Activated T-helper 17 cell treated with anti-CD3 and anti-CD28 coated beads, Interleukin-2, amount 50 U/mL, for 72 hours (primary cell): ENCODE measurements at regions not wholly inside any gene's neighbourhood (a gene's known extent, or its start where the extent isn't known, plus 50 kb on each side); places are given as distances from the start of the nearest gene placed in this dataset.

Experiments used
- ATAC-seq: fragments of 150-1000 bp; cut with Tn5 transposase; replicated peaks from 2 replicates; pipeline ENCODE4 v1.10.0; 2021; ENCODE audit warnings: mild to moderate bottlenecking, moderate library complexity
- H3K27ac Mint-ChIP-seq: one replicate; pipeline ENCODE4 v1.8.0; 2022; ENCODE audit warnings: mixed read lengths
- H3K27me3 Mint-ChIP-seq: one replicate; pipeline ENCODE4 v1.8.0; 2022; ENCODE audit warnings: mixed read lengths
- H3K36me3 Mint-ChIP-seq: one replicate; pipeline ENCODE4 v1.8.0; 2022; ENCODE audit warnings: low read depth, mild to moderate bottlenecking, mixed read lengths
- H3K4me1 Mint-ChIP-seq: one replicate; pipeline ENCODE4 v1.8.0; 2022; ENCODE audit warnings: mixed read lengths
- H3K4me3 Mint-ChIP-seq: one replicate; pipeline ENCODE4 v1.8.0; 2022; ENCODE audit warnings: mild to moderate bottlenecking, mixed read lengths
- H3K9me3 Mint-ChIP-seq: one replicate; pipeline ENCODE4 v1.8.0; 2022; ENCODE audit warnings: mixed read lengths

DNA sequence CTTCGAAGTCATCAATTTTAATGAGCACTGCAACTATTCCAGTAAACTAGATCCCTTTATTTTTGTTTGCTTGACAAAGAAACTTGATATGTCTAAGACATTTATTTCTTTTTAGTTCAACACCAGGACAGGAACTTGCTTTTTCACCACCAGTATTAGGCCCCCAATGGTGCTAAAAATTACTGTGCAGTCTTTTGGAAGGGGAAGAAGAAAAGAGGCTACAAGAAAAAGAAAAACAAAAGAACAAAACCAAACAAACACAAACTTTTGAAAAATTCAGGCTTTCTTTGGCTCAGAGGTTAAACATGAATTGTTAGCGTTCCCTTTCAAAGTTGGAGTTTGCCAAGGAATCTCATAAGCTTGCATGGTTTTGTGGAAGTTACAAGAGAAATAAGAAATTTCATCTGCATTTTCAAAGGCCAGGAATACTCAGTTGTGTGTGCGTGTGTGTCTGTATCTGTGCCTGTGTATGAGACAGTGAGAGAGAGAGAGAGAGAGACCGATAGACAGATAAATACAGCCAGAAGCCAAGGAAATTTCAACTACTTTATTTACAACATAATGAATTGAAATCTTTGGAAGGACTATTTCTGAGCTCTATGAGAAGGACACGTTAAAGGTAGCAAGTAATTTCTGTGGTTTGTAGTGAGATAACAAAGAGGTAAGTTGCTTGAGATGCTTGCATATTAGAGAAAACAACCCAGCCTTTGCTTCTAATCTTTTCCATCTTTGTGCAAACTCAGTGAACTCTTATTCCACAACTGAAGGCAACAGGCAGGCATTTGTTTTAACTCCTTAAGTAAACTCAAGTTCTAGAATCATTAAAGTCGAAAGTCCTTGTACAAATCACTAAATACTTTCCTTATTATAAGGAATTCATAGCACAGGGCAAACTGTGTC, 171.0 kb upstream of the CITED2 start:
- H3K27ac Mint-ChIP-seq, result peak overlapping the region; percentile 46
- H3K36me3 Mint-ChIP-seq, result no peaks in the 10 kb centered on the region

DNA sequence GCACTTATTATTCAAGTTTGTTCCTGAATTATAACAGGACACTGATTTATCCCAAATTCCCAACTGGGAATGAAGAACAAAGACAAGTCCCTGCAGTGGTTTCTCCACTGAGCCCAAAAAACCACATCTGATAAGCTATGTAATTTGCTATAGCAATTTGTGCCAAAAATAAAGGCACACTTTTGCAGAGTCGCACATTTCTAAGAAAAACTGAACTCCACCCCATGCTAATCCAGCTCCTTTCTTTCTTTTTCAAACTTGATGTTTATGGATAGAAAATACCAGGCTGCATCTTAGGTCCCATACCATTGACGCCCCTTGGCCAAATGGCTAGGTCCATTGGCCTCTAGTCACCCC, 170.2 kb upstream of the CITED2 start:
- Mint-ChIP-seq H3K27ac (peak overlapping the region; percentile 46), H3K4me1 (peaks cover 42% of the 10 kb centered on the region), H3K9me3 (no peaks in the 10 kb centered on the region), H3K36me3 (no peaks in the 10 kb centered on the region), H3K4me3 (peak overlapping the region; percentile 33), H3K27me3 (no peaks in the 10 kb centered on the region)
- no peak for ATAC-seq

More for the DNA sequence above, 171.0 kb upstream of the CITED2 start:
- H3K27me3 Mint-ChIP-seq, result no peaks in the 10 kb centered on the region
- no peak for ATAC-seq
- peaks cover 34% of the 10 kb centered on the region for H3K4me1 Mint-ChIP-seq
- peak overlapping the region; percentile 33 for H3K4me3 Mint-ChIP-seq
- no peaks in the 10 kb centered on the region for H3K9me3 Mint-ChIP-seq

DNA sequence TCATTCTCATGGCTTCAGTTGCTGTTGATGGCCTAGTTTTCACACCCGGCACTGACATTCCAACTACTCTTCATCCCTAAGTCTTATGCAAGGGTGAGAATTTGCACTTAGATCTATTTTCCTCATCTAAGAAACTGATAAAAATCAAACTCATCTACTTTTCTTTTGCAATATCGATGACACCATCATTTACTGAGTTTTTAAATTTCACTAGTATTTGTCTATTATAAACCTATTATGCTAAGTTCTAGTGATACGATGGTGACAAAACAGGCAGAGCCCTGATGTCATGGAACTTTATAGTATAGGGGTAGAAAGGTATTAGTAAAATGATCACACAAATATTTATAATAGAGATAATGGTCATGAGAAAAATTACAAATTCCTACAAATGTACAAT, 167.9 kb upstream of the CITED2 start:
- Mint-ChIP-seq H3K4me3 (peak overlapping the region; percentile 64), H3K36me3 (no peaks in the 10 kb centered on the region), H3K9me3 (no peaks in the 10 kb centered on the region), H3K27ac (peak overlapping the region; percentile 76), H3K27me3 (no peaks in the 10 kb centered on the region), H3K4me1 (peaks cover 41% of the 10 kb centered on the region)
- ATAC-seq, result no peak

DNA sequence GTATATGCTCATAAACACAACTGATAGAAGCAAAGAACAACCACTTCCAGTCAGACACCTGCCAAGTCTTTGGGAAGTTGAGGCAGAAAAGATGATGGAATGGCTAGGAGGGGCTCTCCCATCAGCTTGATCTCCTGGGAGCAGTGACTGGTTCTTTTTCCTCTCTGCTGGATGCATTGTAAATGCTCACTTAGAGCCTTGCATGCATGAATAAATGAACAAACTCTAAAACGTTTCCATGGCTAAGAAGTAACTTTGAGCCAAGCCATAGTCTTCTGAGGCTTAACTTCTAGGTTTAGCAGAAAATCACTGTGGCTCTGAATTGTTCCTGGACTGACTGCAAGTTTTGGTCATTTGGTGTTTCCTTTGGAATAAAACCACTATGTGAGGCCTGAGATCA, 166.4 kb upstream of the CITED2 start:
- Mint-ChIP-seq H3K36me3 (no peaks in the 10 kb centered on the region), H3K4me3 (peak overlapping the region; percentile 78)
- ATAC-seq, result no peak

DNA sequence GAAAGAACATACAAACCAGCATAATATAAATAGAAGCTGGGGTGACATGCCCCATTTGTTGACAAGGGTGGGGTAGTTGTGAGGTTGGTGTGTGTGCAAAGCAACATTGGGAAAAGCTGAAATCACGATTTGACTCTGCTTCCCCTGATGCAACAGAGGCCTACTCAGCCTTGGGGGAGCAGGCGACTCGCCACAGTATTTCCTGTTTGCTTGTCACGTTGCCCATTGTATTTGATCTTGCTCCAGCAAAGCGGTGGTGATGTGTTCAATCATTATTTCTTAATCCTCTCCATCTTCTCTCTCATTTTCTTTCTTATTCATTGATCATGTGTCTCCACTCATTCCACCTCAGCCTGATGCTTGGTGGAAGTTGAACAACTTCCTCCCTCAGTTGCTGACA, 165.8 kb upstream of the CITED2 start:
- Mint-ChIP-seq H3K4me3 (peak overlapping the region; percentile 78), H3K36me3 (no peaks in the 10 kb centered on the region), H3K27ac (peak overlapping the region; percentile 91), H3K9me3 (no peaks in the 10 kb centered on the region), H3K27me3 (no peaks in the 10 kb centered on the region), H3K4me1 (peaks cover 44% of the 10 kb centered on the region)
- ATAC-seq, result peak; percentile 94

More for the DNA sequence above, 166.4 kb upstream of the CITED2 start:
- H3K27ac Mint-ChIP-seq, result peak overlapping the region; percentile 91
- H3K9me3 Mint-ChIP-seq, result no peaks in the 10 kb centered on the region
- no peaks in the 10 kb centered on the region for H3K27me3 Mint-ChIP-seq
- peaks cover 45% of the 10 kb centered on the region for H3K4me1 Mint-ChIP-seq

DNA sequence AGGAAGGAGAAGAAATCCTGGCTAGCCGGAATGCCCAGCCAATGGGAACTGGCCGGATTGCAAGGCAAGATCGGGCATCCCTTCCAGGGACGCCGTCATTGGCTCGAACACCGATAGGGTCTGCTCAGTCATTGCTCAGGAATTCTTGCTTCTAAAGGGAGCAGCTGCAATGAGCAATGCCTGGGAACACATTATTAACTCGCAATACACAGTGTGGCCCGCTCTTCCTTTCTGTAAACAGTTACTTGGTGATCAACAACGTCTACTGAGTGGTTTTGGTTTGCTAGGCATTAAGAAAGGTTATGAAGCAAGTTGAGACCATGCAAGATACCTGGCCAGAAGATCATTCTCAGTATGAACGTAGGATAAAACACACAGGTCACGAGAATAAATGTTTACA, 165.4 kb upstream of the CITED2 start:
- Mint-ChIP-seq H3K9me3 (no peaks in the 10 kb centered on the region), H3K27ac (peak overlapping the region; percentile 91), H3K36me3 (no peaks in the 10 kb centered on the region), H3K4me1 (peaks cover 40% of the 10 kb centered on the region), H3K4me3 (peak overlapping the region; percentile 78), H3K27me3 (no peaks in the 10 kb centered on the region)
- peak; percentile 38 for ATAC-seq

DNA sequence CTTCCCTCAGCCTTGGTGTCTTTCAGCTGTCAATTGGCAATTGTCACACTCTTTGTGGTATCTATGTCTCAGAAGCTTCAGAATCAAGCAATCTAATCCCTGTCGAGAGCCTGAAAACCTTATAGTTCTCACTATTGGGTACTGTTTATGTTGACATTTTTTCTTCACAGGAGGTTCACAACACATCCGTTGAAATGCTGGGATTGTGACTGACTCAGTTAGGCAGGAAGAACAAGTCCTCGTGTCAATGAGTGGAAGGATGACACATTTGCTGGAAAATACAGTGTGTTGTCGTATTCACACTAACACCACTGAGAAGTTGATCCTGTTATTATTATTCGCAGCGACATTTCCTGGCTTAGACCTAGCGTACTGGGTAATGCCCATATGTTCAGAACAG, 163.9 kb upstream of the CITED2 start:
- H3K4me3 Mint-ChIP-seq, result peak overlapping the region; percentile 34
- H3K27ac Mint-ChIP-seq, result no peak overlapping the region
- H3K9me3 Mint-ChIP-seq, result no peaks in the 10 kb centered on the region
- H3K4me1 Mint-ChIP-seq, result peaks cover 45% of the 10 kb centered on the region
- no peaks in the 10 kb centered on the region for H3K27me3 Mint-ChIP-seq
- no peak for ATAC-seq
- no peaks in the 10 kb centered on the region for H3K36me3 Mint-ChIP-seq

DNA sequence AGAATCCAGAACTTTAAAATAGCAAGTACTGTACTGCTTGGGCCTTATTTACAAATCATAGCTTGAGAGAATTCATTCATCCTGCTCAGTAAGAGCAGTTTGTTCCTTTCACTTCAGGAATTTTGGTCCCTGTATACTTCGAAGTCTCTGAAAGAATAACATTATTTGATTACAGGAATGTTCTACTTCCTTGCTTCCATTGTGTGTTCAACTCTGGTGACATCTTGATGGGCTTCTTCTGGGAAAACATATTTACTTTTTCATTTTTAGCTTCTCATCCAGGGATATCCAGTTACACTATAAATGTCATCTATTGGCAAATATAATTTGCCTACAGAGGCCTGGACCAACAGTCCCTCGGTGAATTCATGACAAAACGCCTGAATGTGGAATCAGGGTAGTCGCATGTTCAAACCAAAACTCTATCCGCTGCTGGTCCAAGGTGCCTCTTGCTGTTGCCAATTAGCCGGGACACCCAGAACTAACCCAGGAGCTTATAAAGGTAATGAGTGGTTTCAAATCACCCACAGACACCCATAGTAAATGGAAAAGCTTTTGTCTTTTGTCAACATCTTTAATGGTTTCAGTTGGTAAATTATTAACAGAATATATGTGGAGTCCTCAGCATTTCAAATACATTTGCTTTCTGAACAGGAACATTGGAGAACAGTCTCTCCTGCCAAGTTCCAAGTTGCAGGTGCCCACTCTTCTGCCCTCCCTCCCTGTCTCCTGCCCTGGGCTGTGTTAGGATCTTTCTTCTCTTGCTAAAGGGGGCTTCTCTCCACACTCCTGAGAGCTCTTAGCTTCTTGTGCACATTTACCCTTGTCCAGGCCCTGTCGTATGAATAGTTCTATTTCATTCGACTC, 162.5 kb upstream of the CITED2 start:
- Mint-ChIP-seq H3K4me1 (peaks cover 37% of the 10 kb centered on the region), H3K27me3 (no peaks in the 10 kb centered on the region), H3K27ac (no peak overlapping the region), H3K36me3 (no peaks in the 10 kb centered on the region), H3K9me3 (no peaks in the 10 kb centered on the region), H3K4me3 (no peak overlapping the region)
- no peak for ATAC-seq

DNA sequence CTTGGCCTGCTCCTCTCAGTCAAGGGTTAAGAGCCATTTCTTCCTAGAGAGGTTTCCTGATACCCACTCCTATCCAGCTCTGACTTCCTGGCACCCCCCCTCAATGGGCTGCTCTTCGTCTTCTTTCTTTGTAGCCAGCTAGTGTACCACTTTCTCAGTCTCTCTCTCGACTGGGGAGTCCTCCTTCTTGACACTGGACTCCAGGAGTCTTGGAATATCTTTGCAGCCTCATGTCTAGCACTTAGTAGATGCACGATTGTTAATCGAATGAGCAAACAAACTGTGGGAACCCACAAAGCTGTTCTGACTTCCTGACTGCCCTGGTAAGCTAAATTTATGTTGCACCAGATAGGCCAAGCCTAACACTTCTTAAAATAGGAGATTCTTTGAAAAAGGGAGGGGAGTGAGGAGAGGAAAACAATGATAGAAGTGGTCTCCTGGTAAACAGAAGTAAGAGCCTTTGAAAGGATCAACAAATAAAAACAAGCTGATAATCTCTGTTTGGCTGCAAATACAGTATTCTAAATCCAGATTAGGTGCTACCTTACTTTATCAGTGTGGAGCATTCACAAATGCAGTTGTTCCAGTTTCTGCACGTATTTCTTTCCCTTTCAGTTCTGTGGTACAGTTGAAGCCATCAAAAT, 160.1 kb upstream of the CITED2 start:
- Mint-ChIP-seq H3K4me3 (peak overlapping the region; percentile 76), H3K27ac (peak overlapping the region; percentile 83), H3K4me1 (peaks cover 32% of the 10 kb centered on the region), H3K36me3 (no peaks in the 10 kb centered on the region), H3K27me3 (no peaks in the 10 kb centered on the region), H3K9me3 (peaks cover 1% of the 10 kb centered on the region)
- ATAC-seq, result peak; percentile 23

DNA sequence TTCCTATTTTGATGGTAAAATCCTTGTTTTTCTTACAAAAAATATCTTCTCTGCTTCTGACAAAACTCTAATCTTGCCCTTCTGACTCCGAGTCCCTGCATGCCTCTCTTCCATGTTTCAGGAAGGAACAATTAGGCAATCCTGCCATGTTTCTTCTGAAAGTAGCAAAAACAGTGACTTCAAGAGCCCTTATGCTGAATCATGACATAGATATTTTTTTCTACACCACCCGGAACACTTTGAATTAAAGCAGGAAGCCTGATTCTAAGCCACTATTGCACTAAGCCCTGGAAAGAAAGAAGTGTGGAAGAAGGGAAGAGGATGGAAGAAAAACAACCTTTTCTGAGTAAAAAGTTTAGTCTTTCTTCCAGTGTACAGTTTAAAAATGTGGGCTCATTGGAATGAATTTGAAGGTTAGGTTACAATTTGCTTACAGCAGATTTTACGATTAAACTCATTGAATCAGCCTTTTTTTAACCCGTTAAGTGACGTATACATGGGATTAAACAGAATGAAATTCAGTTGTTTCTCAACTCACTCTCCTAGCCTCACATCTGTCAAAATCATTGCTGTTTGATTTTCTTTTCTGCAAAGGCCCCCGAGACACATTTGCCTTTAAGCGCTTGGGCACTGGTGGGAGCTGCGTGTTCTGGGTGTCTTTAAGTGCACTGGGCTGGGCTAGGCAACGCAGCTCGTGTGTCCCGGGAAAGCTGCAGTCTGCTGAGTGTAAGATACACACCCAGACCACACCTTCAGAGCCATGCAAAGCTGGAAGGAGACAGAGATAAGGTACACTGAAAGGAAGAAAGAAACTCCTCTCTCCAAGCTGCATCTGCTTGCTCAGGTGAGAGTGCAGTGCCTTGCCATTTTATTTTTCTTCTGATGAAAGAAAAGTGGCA, 159.4 kb upstream of the CITED2 start:
- peaks cover 34% of the 10 kb centered on the region for H3K4me1 Mint-ChIP-seq
- peak overlapping the region; percentile 76 for H3K4me3 Mint-ChIP-seq
- ATAC-seq, result peak; percentile 35

DNA sequence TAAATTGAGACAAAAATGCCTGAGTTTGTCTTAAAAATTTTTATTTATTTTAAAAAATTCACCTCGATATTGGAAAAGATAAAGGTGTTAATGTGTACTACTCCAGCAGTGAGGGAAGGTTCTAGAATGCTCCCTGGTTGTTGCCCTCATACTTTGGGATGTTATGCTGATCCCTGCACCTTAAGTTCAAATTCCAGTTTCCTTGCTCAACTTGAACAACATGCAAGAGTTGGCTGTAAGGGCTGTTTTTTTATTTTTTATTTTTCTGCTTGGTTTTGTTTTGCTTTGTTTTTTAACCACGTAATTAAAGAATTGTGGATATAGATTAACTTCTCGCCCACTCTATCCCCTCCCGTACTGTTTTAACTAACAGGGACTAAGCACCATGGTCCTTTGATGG, 158.7 kb upstream of the CITED2 start:
- H3K27ac Mint-ChIP-seq, result peak overlapping the region; percentile 83
- no peaks in the 10 kb centered on the region for H3K36me3 Mint-ChIP-seq
- no peak for ATAC-seq
- H3K27me3 Mint-ChIP-seq, result no peaks in the 10 kb centered on the region
- H3K9me3 Mint-ChIP-seq, result peaks cover 6% of the 10 kb centered on the region
- H3K4me3 Mint-ChIP-seq, result peak overlapping the region; percentile 76
- H3K4me1 Mint-ChIP-seq, result peaks cover 34% of the 10 kb centered on the region

More for the DNA sequence above, 159.4 kb upstream of the CITED2 start:
- Mint-ChIP-seq H3K36me3 (no peaks in the 10 kb centered on the region), H3K27ac (peak overlapping the region; percentile 83), H3K9me3 (peaks cover 6% of the 10 kb centered on the region), H3K27me3 (no peaks in the 10 kb centered on the region)

DNA sequence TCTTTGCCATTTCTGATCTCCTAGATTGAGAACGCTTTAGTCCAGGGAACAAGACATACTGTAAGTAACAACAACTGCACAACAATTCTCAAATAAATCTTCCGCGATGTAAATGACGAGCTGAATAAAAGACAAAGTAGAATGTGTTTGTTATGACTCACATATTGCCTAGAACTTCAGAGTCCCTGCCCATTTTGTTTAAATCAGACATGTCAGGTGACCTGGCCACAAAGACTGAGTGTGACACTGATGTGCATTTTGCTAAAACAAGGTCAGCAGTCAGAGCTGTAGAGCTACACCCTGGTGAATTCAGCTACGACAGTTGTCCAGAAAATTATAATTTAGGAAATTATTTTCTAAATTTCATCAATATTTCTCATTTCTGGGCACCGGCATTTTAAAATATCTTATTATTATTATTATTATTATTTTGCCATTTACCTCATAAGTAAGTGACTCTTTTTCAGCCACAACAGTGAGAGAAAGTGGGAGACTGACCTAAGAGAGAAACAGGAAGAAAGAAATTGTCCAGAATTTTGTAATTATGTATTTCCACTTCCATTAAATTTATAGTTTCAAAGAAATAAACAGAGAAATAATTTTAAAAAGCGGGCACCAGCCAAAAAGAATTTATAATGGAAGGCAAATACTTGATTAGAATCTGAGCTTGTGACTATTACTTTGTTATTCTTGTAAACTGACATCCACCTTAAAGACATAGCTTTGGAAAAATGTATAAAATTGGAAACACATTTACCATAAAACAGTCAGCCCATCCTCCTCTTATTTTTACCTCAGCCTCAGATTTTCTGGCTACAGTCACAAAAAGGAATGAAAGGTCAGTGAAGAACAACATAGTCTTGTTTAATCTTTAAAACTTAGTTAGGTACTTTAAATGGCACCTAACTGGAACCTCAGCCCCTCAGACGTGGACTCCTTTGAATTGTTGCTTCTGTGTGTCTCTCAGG, 157.0 kb upstream of the CITED2 start:
- Mint-ChIP-seq H3K27ac (peak overlapping the region; percentile 86), H3K4me3 (peak overlapping the region; percentile 80), H3K27me3 (no peaks in the 10 kb centered on the region), H3K4me1 (peaks cover 34% of the 10 kb centered on the region), H3K9me3 (peaks cover 6% of the 10 kb centered on the region), H3K36me3 (no peaks in the 10 kb centered on the region)
- ATAC-seq, result peak; percentile 93

DNA sequence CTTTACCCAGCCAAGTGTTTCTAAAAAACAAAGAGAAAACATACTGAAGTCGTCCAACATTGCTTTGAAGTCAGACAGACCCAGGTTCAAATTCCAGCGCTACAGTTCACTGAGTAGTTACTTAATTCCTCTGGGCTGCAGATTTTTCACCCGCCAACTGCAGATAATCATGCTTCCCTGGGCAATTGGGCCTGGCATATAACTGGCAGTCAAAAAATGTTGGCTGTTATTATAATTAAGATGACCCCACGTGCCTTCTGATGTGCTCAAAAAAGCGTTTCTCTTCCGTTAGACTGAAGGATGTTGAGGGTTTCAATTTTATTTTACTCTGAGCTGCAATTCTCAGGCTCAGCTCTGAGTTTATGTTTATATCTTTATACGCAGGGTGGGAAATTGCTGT, 156.1 kb upstream of the CITED2 start:
- Mint-ChIP-seq H3K36me3 (no peaks in the 10 kb centered on the region), H3K27me3 (no peaks in the 10 kb centered on the region), H3K4me1 (peaks cover 27% of the 10 kb centered on the region), H3K4me3 (peak overlapping the region; percentile 80), H3K27ac (peak overlapping the region; percentile 86), H3K9me3 (peaks cover 6% of the 10 kb centered on the region)
- peak; percentile 45 for ATAC-seq
